ENCODE measurements at regions not wholly inside any gene's neighbourhood (a gene's known extent, or its start where the extent isn't known, plus 50 kb on each side); places are given as distances from the start of the nearest gene placed in this dataset.

- TF ChIP-seq VEZF1 (CRISPR knock-in tag; IDR thresholded peaks at IDR 0.05): no peak
Measured at GRCh38 chr6:134768931-134769330, 181.0 kb downstream of the ALDH8A1 start (continued).

GRCh38 chr6:134766497-134766896 lies 183.4 kb downstream of the ALDH8A1 start:
- intact Hi-C loops (cut with micrococcal nuclease) (no loop called here), in situ Hi-C loops (cut with MboI) (no loop called here)
- no peaks in the 10 kb centered on the region for H3K36me3 ChIP-seq (ENCODE audit: control insufficient read depth, insufficient read depth, low read length)
- no peak for DNase-seq (ENCODE audit: extremely low read depth in 1 of 4, low spot score in 3 of 4)
- CTCF ChIA-PET (ENCODE audit: low intra/inter-chr PET ratio): no interaction called here
- no TSS peak for BruUV-seq (replicated peaks)
- H3K27me3 ChIP-seq (ENCODE audit: control insufficient read depth in 2 of 2, insufficient read depth in 2 of 2, low read length in 2 of 2): peaks cover 0 to 5% of the 10 kb centered on the region in 2 experiments; a peak in 1 of 5 replicates
- H3K4me1 ChIP-seq (replicated peaks in 1 of 2; ENCODE audit: control insufficient read depth in 2 of 2, insufficient read depth in 2 of 2, low read length in 2 of 2): no peaks in the 10 kb centered on the region
- no peak overlapping the region for H3K4me2 ChIP-seq (ENCODE audit: insufficient read depth, low read length)
- H3K4me3 ChIP-seq: no peak overlapping the region
- no peak overlapping the region for H2AFZ ChIP-seq (ENCODE audit: low read depth, low read length)
- no peak for FAIRE-seq
- no peak overlapping the region for H3K27ac ChIP-seq (ENCODE audit: extremely low read depth, low read depth, low read length)
- no peaks in the 10 kb centered on the region for H3K79me2 ChIP-seq (ENCODE audit: control insufficient read depth, insufficient read depth, low read length)
- WGBS (ENCODE audit: insufficient coverage, low coverage, missing lambda C conversion rate): 0% methylated on average over 3 of the region's 3 CpGs
- ATAC-seq: no peak
- no peaks in the 10 kb centered on the region for H4K20me1 ChIP-seq (replicated peaks; ENCODE audit: control insufficient read depth, insufficient read depth, low read length)
- no peaks in the 10 kb centered on the region for H3K9me3 ChIP-seq (replicated peaks; ENCODE audit: control insufficient read depth, insufficient read depth, low read depth, low read length)
- no peaks in the 10 kb centered on the region for H3K9me1 ChIP-seq (ENCODE audit: control insufficient read depth, insufficient read depth, low read length)
- POLR2A ChIA-PET: no interaction called here
- no peak overlapping the region for H3K9ac ChIP-seq (ENCODE audit: insufficient read depth in 1 of 2, low read depth in 2 of 2, low read length in 2 of 2)
- TF ChIP-seq SAP30 (IDR thresholded peaks at IDR 0.05; ENCODE audit: borderline replicate concordance, insufficient read depth, low read depth, low read length, poor library complexity, severe bottlenecking): no peak
- no peak for TF ChIP-seq IRF1 (CRISPR knock-in tag; IDR thresholded peaks at IDR 0.05; ENCODE audit: borderline replicate concordance)
